ENCODE measurements at regions not wholly inside any gene's neighbourhood (a gene's known extent, or its start where the extent isn't known, plus 50 kb on each side); places are given as distances from the start of the nearest gene placed in this dataset.

DNA sequence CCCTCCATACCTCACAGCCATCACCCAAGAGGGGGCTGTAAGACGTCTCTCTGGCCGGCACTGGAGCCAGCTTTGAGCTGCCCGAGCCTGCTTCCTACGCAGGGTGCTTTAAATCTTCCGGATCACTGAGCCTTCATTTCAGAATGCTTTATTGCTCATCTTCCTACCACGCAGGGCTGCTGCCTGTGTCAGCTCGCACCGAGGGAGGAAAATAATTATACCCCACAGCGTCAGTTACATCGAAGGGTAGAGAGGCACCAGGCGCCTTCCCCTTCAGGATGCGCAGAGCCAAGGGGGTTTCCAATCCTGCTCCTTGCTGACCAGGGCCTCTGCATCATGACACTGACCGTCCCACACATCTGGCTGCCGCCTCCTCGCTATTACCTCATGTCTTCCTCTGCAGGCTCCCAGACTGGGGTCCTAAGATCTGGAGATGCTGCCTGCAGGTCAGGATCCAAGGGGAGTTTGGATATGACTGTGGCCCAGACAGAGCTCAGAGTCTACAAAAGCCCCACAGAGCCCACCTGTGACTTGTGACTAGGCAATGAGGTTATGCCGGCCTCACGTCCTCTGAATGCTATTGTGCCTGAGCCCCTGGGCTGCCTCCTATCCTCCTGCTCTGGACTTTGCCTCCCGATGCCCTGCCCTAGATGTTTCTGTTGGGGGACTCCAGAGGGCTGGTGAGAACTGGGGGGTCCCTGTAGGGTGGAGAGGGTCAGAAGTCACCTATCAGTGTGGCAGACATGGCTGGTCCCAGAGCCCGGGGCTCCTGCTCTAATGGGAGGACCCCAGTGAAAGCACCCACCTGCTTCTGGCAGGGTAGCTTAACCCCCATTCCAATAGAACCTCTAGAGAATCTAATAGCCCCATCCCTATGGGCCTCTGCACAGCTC, 220.3 kb upstream of the RTL1 start:
- no peak for DNase-seq

DNA sequence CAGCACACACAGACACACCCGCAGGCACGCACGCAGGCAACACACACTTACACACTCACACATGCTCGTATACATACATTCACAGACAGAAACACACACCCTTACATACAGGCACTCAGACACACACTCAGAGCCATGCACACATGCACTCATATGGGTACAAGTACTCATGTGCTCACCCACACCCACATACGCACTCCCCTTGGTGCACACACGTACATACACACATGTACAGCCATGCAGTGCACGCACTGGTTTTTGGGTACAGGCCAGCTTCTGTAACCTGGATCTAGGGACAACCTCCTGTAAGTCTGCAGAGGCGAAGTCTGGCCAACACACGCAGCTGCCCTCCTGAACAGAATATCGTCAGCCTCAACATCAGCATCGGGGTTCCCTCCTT, 221.3 kb upstream of the RTL1 start:
- no peak for DNase-seq

DNA sequence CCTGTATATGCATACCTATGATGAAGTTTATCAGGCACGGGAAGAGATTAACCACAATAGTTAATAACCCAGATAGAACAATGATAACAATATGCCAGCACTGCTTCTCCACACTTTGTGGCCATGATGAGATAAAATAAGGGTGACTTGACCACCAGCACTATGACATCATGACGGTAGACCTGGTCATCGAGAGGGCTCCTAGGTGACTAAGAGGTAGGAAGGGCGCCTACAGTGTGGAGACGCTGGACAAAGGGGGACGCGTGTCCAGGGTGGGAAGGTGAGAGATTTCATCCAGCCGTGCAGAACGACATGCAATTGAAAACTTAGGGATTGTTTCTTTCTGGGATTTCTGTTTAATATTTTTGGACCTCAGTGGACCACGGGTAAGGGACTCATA, 221.8 kb upstream of the RTL1 start:
- DNase-seq = no peak

DNA sequence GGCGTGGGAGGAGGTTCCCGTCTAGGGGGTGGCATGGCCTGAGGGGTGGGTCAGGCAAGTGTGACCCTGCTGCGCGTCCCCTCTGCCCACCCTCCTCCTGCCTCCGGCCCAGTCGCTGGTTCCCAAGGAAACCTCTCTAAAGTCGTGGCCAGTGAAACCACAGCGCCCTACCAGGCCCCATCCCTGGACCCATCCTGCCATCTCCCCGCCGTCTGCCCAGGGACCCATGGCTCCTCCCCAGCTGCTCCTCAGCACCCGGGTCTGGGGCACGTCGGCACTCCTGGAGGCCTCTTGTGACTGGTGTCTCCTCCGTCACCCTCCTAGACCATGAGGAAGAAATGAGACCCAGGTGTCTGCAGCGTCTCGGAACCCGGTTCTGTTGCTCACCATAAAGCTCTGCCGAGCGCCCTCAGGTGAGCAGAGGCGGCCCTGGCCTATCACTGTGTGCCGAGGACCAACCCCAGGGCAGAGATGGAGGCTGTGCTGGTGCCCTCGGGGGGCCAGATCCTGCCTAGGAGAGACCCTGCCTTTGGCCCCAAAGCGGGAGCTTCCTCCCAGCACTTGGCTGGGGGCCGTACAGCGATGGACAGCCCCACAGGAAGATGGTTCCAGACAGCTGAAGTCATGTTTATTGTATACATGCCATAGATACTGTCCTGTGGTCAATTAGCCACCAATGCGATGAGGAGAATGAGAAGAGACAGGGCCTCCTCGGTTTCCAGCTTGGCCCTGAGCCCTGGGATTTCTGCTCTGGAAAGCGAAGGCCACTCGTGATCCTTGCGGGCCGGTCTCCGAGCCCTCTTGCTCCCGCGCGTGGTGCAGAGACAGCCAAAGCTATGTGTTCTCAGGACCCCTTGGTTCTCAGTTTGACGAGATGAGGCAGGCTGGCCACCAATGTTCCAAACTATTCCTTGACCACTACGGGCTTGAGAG, 222.5 kb upstream of the RTL1 start:
- DNase-seq = no peak

DNA sequence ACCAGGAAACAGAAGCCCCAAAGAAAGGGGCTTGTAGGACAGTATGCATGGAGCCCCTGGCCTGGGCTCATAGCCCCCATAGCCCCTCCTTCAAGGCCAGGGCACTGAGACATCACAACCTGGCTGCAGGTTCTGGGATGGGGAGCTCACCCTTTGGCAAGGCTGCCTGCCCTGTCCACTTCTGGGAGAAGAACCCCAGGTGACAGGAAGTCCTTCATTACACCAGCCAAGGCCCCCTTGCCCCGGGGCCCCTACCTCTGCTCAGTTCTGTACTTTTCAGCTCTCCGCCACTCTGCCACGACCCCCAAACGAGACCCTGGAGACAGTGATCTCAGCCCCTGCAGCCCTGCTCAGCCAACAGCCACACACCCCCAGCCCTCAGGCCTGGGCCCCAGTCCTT, 223.2 kb upstream of the RTL1 start:
- DNase-seq = no peak

DNA sequence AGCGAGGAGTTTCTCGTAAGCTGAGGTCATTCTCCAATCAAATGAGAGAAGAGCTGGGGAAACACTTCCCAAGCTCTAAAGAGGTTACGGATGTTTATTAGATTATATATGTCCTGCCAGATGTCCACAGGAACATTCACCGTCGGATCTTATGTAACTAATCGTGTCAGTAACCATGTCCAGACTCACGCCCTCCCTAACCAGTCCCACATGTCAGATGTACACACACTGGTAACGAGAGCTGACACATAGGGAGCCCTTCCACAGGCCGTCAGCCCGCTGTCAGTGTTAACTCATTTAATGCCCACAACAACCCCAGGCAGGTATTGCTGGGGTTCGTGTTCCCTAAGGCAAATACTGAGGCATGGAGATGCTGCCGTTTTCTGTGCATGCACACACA, 223.7 kb upstream of the RTL1 start:
- no peak for DNase-seq

DNA sequence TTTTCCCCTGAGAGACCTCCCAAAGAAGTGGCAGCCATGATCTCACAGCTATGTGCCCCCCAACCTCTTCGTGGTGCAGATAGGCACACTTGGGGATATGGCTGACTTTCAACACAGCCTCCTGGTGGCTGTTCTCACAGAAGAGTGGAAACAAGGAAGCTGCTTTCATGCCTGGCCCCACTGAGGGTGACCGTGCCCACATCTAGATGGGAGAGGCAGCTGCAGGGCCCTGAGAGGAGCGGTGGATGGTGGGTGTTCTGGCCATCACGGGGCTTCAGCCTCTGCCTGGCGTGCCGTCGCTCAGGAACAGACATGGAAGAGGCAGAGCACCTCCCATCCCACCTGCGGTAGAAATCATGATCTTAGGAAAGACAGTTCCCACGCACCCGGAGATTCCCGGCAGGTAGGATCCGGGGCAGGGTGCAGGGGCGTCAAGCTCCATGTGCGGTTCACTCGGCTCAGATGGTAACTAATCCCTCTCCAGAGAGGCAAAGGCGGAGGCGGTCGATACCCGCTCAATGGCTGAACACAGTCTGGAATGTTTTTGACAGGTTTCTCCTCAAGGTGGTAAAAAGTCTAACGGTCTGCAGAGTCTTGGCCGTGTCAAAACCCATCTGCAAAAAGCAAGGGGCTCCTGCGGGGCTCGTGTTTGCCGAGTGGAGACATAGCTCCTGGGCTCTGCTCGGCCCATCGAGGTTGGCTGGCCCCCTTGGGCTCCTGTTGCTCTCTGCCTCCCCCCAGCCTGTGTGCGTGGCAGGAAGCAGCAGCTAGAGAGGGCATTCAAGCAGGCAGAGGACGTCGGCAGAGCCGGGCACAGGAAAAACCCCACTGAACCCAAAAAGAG, 225.2 kb upstream of the RTL1 start:
- no peak for DNase-seq

DNA sequence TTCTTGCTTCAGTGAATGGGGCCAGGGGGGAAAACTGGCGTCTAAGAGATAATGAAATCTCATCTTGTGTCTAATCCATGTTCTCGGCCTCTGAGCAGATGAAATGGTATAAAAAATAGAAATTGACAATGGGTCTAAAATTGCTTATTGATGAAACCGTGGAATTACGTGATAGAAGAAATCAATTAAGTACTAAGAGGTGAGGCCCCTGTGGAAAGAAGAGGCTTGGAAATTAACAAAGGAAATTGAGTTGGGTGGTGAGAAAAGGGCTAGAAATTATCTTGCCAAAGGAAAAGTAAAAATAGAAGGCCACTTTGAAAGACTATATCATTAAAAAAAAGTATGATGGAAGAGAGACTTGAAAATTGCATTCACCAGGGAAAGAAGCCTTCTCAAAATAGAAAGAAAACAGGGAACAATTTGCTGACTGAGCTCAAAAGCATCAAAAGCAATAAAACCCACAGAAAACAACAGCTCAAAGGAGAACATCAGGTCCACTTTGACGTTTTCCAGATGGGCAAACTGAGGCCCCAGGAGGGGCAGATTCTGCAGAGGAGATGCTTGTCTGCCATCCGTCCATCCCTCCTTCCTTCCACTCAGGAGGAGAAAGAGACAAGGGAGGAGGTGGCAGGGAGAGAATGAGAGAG, 226.1 kb upstream of the RTL1 start:
- DNase-seq = no peak

DNA sequence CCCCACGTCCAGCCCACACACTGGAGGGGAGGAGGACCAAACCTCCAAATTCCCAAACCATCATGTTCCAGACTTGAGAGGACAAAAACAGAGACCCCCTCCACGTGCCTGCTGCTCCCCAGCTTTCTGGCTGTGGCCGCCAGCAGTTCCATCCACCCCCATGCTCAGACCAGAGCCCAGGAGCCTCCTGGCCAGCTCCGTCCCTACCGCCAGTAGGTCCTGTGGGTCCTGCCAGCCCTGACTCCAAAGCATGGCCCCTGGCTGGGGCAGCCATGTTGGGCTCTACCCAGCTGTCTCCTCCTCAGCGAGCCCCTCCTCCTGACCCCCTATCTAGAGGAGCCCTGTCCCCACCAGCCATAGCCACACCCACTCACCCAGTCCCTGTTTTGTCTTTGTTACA, 227.3 kb upstream of the RTL1 start:
- DNase-seq = no peak

DNA sequence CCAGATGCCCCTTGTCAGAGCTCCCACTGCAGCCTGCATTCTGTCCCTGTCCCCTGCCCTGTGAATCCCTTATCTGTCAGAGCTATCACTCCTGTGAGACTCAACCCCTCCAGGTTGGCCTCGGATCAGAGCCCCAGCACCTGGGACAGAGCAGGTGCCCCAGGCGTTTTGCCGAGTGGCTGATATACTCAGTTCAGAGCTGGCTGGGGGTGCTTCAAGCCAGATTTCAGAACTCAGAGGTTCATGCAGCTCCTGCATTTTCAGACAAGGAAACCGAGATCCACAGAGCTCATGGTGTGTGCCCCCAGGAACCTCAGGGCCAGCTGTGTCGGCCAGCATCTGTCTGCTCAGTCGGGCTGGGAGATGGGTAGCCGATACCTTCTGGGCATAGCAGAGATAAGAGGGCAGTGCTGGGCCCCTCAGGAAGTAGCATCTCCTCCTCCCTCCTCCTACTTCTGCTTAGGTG, 228.0 kb upstream of the RTL1 start:
- no peak for DNase-seq

DNA sequence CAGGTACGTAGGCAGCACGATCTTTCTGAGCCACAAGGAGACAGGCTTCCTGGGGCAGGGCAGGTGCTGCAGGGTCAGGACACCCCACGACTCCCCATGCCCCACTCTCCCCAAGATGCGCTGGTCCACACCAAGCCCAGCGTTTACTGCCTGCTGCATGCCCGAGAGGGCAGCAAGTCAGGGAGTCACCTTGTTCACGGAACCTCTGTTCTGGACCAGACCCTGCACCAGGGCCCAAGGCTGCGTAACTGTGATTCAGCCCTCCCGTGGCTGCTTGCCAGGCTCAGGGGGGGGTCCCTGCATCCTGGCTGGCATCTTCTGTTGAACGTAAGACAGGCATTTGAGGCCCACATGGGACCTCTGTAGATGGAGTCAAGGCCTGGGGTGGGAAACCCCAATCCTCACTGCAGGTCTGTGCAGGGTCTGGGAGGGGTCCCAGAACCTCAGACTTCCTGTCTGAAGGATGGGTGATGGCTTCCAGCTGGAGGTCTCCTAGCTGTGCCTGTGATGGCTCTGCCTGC, 228.6 kb upstream of the RTL1 start:
- DNase-seq = no peak

DNA sequence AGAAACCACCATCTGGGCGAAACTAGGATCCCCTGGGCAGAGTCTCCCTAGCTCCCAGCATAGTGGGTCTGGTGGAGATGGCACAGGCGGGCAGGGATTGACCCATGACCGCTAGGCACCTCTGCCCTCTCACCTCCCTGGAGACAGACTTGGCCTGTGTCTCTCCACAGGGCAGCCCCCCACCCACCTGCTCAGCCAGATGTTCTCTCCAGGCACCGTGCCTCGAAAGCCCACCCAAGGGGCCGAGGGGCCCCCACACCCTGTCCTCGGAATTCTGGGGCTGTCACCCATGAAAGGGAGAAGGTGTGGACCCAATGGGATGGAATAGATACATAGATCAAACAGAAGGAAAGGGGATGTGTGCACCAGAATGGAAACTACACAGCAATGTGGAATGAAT, 229.1 kb upstream of the RTL1 start:
- DNase-seq = no peak

DNA sequence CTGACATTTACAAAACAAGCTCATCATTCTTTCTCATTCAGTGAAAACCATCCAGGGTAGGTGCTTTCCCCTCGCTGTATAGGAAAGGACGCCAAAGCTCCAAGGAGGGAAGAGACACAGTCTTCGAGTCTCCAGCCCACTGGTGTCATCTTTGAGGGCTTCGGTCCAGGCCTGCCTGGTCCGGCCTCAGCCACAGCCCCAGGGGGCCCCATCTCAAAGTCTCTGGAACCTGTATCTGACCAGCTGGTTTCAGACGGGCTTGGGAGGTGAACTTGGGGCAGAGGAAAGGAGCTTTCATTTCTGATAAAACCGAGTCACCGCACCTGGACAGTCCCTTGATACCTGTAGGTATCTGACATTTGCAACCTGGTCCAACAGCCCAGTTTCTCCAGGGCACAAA, 229.5 kb upstream of the RTL1 start:
- DNase-seq = no peak

DNA sequence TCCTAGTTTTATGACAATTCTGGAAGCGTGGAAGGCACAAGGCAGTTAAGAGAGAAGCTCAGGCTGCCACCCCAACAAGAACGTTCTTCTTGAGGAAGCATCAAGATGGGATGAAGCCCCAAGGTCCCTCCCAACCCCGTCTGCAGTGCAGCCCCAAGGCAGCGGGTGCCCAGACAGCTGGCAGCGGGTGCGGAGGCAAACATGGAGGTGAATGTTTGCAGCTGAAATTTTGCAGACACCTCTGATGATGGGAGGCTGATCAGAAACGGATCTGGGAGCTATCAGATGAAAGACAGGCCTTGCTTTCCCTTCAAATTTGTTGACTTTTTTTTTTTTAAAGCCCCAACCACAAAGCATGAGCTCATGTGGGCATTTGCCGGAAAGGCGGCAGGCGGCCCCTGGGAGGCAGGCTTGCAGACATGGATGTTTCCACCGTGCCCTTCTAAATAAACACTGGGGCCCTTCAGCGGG, 230.7 kb upstream of the RTL1 start:
- DNase-seq = no peak

DNA sequence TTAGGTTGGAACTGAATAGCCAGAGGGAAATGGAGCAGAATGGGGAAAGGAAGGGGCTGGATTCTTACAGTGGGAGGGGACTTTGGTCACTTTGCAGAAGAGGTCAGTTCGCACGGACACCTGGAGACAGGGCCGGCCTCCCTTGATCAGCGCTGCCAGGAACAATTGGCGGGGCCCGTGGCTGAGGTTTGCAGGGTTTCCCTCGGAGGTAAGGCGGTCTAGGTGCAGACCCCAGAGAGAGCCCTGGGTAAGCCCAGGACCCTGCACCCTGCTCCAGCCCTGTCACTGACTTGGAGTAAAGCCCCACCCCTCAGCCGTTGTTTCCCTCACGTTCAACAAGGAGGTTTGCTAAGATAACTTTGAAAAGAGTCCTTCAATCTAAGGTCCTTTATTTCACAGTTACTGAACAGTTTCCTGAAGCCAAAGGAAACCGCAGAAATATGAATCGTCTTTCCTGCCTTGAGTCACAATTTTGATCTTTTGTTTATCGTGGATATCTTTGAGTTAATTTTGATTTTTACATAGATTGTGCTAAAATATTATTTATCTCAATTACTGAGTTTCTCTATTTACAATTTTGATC, 231.4 kb upstream of the RTL1 start:
- DNase-seq = no peak

DNA sequence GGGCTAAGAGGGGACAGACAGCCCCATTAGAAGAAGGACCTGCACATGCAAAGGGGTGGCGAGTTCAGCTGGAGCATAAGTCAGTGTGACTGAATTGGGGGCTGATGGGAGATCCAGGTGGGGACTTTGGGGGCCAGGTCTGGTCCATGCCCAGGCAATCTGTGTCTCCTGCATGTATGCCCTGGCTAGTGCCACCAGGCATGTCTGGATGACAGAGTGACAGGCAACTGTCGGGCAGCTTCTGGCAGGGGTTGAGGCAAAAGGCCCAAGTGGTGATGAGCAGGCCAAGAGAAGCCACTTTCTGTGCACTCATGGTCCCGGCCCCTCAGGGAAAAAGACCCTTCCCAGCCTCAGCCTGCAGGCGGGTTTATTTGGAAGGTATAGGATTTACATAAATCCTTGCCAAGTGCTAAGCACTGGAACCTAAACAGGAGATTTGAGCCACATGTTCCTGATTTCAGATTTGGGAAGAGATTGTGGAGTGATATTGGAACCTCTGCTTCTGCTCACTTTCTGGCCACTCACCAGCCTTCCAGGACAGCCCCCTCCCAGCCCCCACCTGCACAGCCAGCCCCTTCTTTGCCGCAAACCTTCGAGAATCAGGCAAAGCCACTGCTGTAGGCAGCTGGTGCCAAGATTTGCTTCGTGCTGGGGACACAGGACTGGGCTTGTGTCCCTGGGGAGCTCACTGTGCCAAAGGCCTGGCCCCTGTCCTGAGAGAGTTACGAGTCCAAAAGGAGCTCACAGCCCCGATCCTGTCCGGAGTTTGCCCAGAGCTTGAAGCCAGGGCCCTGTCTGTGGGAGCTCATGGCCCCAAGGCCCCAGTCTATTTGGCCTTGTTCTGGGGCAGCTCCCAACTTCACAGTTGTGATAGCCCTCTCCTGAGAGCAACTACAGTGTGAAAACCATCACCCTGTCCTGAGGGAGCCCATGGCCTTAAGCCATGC, 232.5 kb upstream of the RTL1 start:
- DNase-seq = no peak

DNA sequence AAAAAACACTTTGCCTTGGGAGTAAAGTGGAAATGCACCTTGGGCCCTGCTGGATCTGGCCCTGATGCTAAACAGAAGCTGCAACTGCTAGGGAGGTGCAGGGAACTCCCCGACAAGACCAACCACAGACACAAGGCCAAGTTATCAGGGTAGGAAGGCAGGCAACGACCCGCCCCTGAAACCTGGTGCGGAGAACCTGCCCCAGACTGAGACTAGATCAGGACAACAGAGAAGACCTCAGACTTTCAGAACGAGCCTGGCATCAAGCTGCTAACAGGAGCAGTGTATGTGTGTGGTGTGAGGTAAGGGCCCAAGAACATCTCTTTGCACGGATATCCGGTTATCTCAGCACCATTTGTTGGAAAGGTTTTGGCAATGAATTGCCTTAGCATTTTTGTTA, 233.7 kb upstream of the RTL1 start:
- no peak for DNase-seq

DNA sequence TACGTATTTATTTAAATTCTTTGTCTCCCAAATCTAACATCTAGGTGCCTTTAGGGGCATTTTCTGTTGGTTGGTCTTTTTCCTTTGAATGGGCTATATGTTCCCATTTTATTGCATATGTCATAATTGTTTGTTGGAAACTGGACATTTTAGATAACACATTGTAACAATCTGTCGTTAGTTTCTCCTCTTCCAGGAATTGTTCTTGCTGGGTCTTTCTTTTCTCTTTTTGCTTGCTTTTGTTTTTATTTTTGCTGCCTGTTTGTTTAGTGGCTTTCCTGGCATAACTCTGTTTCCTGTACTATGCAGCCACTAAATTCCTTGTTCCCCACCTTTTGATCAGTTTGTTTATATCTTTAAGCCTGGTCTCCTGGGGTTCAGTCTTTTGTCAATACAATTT, 244.3 kb upstream of the RTL1 start:
- DNase-seq = no peak

DNA sequence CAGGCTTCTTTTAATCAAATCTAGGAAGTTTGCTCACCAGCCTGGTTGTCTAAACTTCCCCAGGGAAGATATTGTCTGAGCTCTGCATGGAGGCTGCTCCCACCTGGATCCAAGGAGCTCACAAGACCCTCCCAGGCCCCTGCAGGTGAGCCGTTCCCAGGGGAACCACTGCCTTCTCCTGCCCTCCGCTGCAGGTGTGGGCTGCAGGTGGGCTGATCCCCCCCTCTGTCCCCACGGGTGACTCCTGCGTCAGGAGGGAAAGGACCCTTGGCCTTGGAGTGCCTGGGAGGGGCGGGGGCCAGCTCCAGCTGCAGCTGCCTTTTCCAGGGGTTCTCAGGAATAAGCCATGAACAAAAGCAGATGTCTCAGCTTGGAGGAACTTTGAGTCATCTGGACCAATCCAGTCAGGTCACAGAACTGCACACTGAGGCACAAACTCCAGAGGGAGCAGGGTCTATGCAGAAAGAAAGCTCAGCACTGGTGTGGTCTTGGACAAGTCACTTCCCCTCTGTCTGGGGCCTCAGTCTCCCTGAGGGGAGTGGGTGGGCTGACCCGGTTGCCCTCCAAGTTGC, 246.6 kb upstream of the RTL1 start:
- DNase-seq = no peak

Data from NCI-H2029 (cell line).